ENCODE measurements at regions not wholly inside any gene's neighbourhood (a gene's known extent, or its start where the extent isn't known, plus 50 kb on each side); places are given as distances from the start of the nearest gene placed in this dataset.
"Not testable (repeated sequence)": the region's sequence is repeated elsewhere in the genome, so short reads cannot be mapped to it uniquely, and the experiment has no call there.

- Histone ChIP-seq H3K4me3 (no peak overlapping the region), H3K27ac (ENCODE audit: low read depth in 1 of 2, low read length in 1 of 2) (no peak overlapping the region), H3K27me3 (ENCODE audit: control insufficient read depth in 3 of 3, insufficient read depth in 3 of 3, low read length in 2 of 3) (no peaks in the 10 kb centered on the region), H3K4me1 (ENCODE audit: control insufficient read depth in 5 of 5, insufficient read depth in 5 of 5, low read length in 5 of 5) (no peaks in the 10 kb centered on the region), H3K9me3 (ENCODE audit: control insufficient read depth in 4 of 4, insufficient read depth in 3 of 4, low read length in 3 of 4) (peaks cover 0 to 4% (median 0%) of the 10 kb centered on the region in 4 donors), H3K9ac (ENCODE audit: insufficient read depth in 1 of 2, low read length in 2 of 2) (no peak overlapping the region), H3K36me3 (ENCODE audit: control insufficient read depth in 4 of 4, insufficient read depth in 4 of 4, low read length in 4 of 4) (no peaks in the 10 kb centered on the region)
- no peak for DNase-seq
- no peak for ATAC-seq (ENCODE audit: insufficient read depth, low FRiP score)
- no peak for TF ChIP-seq CTCF (IDR thresholded peaks at IDR 0.05; ENCODE audit: control extremely low read depth, extremely low read depth)
- 58 to 61% methylated on average over 5 of the region's 5 CpGs for WGBS, 2 donors
These were observed 79.9 kb upstream of the ATP1A1 start for GRCh38 chr1:116292929-116293725.

GRCh38 chr1:116297495-116298212 is 75.4 kb upstream of the ATP1A1 start:
- H3K9me3 ChIP-seq (ENCODE audit: control insufficient read depth in 4 of 4, insufficient read depth in 3 of 4, low read length in 3 of 4) = peaks cover 0 to 4% (median 0%) of the 10 kb centered on the region in 4 donors
- no peak overlapping the region for H3K9ac ChIP-seq (ENCODE audit: insufficient read depth in 1 of 2, low read length in 2 of 2)
- ATAC-seq (ENCODE audit: insufficient read depth, low FRiP score) (no peak), DNase-seq (no peak)
- no peaks in the 10 kb centered on the region for H3K27me3 ChIP-seq (ENCODE audit: control insufficient read depth in 3 of 3, insufficient read depth in 3 of 3, low read length in 2 of 3)
- no peaks in the 10 kb centered on the region for H3K36me3 ChIP-seq (ENCODE audit: control insufficient read depth in 4 of 4, insufficient read depth in 4 of 4, low read length in 4 of 4)
- no peak overlapping the region for H3K27ac ChIP-seq (ENCODE audit: low read depth in 1 of 2, low read length in 1 of 2)
- H3K4me1 ChIP-seq (ENCODE audit: control insufficient read depth in 5 of 5, insufficient read depth in 5 of 5, low read length in 5 of 5) = peaks cover 0 to 6% (median 0%) of the 10 kb centered on the region in 5 donors
- no peak overlapping the region for H3K4me3 ChIP-seq
- TF ChIP-seq CTCF (IDR thresholded peaks at IDR 0.05; ENCODE audit: control extremely low read depth, extremely low read depth) = no peak
- 97% methylated on average over 18 of the region's 18 CpGs for WGBS, 2 donors

GRCh38 chr1:116298213-116298579 is 74.8 kb upstream of the ATP1A1 start:
- not testable (repeated sequence) for H3K4me1 ChIP-seq (ENCODE audit: control insufficient read depth in 5 of 5, insufficient read depth in 5 of 5, low read length in 5 of 5); DNase-seq; H3K36me3 ChIP-seq (ENCODE audit: control insufficient read depth in 4 of 4, insufficient read depth in 4 of 4, low read length in 4 of 4); H3K27me3 ChIP-seq (ENCODE audit: control insufficient read depth in 3 of 3, insufficient read depth in 3 of 3, low read length in 2 of 3); H3K4me3 ChIP-seq; H3K27ac ChIP-seq (ENCODE audit: low read depth in 1 of 2, low read length in 1 of 2); H3K9ac ChIP-seq (ENCODE audit: insufficient read depth in 1 of 2, low read length in 2 of 2); ATAC-seq (ENCODE audit: insufficient read depth, low FRiP score); H3K9me3 ChIP-seq (ENCODE audit: control insufficient read depth in 4 of 4, insufficient read depth in 3 of 4, low read length in 3 of 4)
- 89% methylated on average over 15 of the region's 15 CpGs for WGBS, 2 donors

- Histone ChIP-seq H3K9me3 (ENCODE audit: control insufficient read depth in 4 of 4, insufficient read depth in 3 of 4, low read length in 3 of 4) (peaks cover 0 to 4% (median 0%) of the 10 kb centered on the region in 4 donors), H3K27ac (ENCODE audit: low read depth in 1 of 2, low read length in 1 of 2) (no peak overlapping the region), H3K4me3 (no peak overlapping the region), H3K4me1 (ENCODE audit: control insufficient read depth in 5 of 5, insufficient read depth in 5 of 5, low read length in 5 of 5) (peaks cover 0 to 6% (median 0%) of the 10 kb centered on the region in 5 donors), H3K36me3 (ENCODE audit: control insufficient read depth in 4 of 4, insufficient read depth in 4 of 4, low read length in 4 of 4) (no peaks in the 10 kb centered on the region), H3K27me3 (ENCODE audit: control insufficient read depth in 3 of 3, insufficient read depth in 3 of 3, low read length in 2 of 3) (no peaks in the 10 kb centered on the region), H3K9ac (ENCODE audit: insufficient read depth in 1 of 2, low read length in 2 of 2) (no peak overlapping the region)
- no peak for TF ChIP-seq CTCF (IDR thresholded peaks at IDR 0.05; ENCODE audit: control extremely low read depth, extremely low read depth)
- no peak for ATAC-seq (ENCODE audit: insufficient read depth, low FRiP score)
- DNase-seq = no peak
- 76 to 90% methylated on average over 4 of the region's 4 CpGs for WGBS, 2 donors
These were observed 74.3 kb upstream of the ATP1A1 start for GRCh38 chr1:116298746-116299145.

Data from lung (tissue), 11 donors.